Psoas muscle (tissue), 7 donors: ENCODE measurements at regions not wholly inside any gene's neighbourhood (a gene's known extent, or its start where the extent isn't known, plus 50 kb on each side); places are given as distances from the start of the nearest gene placed in this dataset.

ENCODE experiments used
- ATAC-seq, 4 donors: fragments of 200-7000 bp; cut with Tn5 transposase; one replicate each; pipeline ENCODE4 v1.9.1; 2020; ENCODE audit warnings: moderate library complexity in 3 of 4, mild to moderate bottlenecking in 2 of 4
- DNase-seq, 2 donors: peaks; one replicate each; pipeline ENCODE4 v3.0.0-alpha.2; 2020
- H3K27ac ChIP-seq: fragments of 200-600 bp; one replicate; pipeline ENCODE4 v1.8.0; 2022
- H3K27me3 ChIP-seq, 3 donors: fragments of 200-600 bp in 1 of 3; one replicate each; pipeline versions ENCODE4 v1.6.1 to v1.8.0; 2013 to 2022; ENCODE audit warnings: low read length in 2 of 3, mild to moderate bottlenecking in 2 of 3, moderate library complexity in 1 of 3; ENCODE audit not compliant: insufficient read depth in 3 of 3
- H3K36me3 ChIP-seq, 2 donors: fragments of 200-600 bp in 1 of 2; one replicate each; pipeline versions ENCODE4 v1.6.1 to v1.8.0; 2013 to 2022; ENCODE audit warnings: low read depth in 1 of 2, mild to moderate bottlenecking in 1 of 2, moderate library complexity in 1 of 2; ENCODE audit not compliant: insufficient read depth in 1 of 2
- H3K4me1 ChIP-seq: fragments of 200-600 bp; one replicate; pipeline ENCODE4 v1.8.0; 2022
- H3K4me3 ChIP-seq: fragments of 200-600 bp; one replicate; pipeline ENCODE4 v1.8.0; 2022; ENCODE audit warnings: mild to moderate bottlenecking
- H3K9me3 ChIP-seq: fragments of 200-600 bp; one replicate; pipeline ENCODE4 v1.8.0; 2022
- WGBS, 3 donors: extraction: QIAGEN DNeasy Blood & Tissue Kit; methylation state at CpG; one replicate each; pipeline versions ENCODE4 v1.1.6 to v1.1.7; 2013; 5-methylcytosine and 5-hydroxymethylcytosine counted together
- intact Hi-C, 2 donors: fragments of 100-400 bp; cut with DNase I; formaldehyde crosslinking; loops; one replicate each; pipeline versions ENCODE4 v1.11.0 to v1.14.2; 2022
- TF ChIP-seq, protein P1 (sequence below): fragments of 200-600 bp; IDR thresholded peaks from one replicate; pipeline ENCODE4 v1.8.0; 2022; ENCODE audit warnings: antibody characterized with exemption
- donor health status: healthy with polysubstance abuse.
- donor health status: DM: no; HTN: no; CAD: no; lungs with moderate emphysema.
- donor health status: Bipolar disorder and iron deficiency.
- donor health status: healthy.
- donor health status: DM: yes; HTN: yes; CAD: no.
- donor health status: DM: no; HTN: no; CAD: no.
- donor health status: DM: yes; HTN: yes; CAD: no.

DNA sequence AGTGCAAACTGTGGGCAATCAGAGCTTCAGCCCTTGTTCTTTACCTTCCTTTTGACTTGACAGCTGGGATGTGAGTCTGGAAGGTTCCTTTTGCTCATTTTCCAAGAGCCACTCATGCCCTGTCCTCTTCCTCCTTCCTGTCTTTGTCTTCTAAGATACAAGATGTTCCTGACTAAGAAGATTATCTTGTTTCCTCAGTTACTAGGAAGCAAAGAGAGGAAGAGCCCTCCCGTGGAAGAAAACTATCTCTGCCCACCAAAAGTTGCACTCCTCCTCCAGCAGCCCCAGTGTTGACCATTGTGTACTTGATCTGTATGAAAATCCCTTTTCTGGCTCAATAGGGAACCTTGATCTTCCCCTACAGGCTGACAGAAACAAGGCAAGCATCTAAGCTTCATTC lies 138.0 kb downstream of the C12orf75 start:
- Histone ChIP-seq H3K4me3 (no peak overlapping the region), H3K4me1 (no peaks in the 10 kb centered on the region), H3K36me3 (no peaks in the 10 kb centered on the region), H3K9me3 (no peaks in the 10 kb centered on the region), H3K27ac (no peak overlapping the region), H3K27me3 (no peaks in the 10 kb centered on the region)
- TF ChIP-seq, protein P1, sequence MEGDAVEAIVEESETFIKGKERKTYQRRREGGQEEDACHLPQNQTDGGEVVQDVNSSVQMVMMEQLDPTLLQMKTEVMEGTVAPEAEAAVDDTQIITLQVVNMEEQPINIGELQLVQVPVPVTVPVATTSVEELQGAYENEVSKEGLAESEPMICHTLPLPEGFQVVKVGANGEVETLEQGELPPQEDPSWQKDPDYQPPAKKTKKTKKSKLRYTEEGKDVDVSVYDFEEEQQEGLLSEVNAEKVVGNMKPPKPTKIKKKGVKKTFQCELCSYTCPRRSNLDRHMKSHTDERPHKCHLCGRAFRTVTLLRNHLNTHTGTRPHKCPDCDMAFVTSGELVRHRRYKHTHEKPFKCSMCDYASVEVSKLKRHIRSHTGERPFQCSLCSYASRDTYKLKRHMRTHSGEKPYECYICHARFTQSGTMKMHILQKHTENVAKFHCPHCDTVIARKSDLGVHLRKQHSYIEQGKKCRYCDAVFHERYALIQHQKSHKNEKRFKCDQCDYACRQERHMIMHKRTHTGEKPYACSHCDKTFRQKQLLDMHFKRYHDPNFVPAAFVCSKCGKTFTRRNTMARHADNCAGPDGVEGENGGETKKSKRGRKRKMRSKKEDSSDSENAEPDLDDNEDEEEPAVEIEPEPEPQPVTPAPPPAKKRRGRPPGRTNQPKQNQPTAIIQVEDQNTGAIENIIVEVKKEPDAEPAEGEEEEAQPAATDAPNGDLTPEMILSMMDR = no peak
- intact Hi-C loops = no loop called here
- DNase-seq = no peak
- no peak for ATAC-seq
- 35 to 62% (median 45%) methylated on average over 1 of the region's 1 CpG for WGBS, 3 donors

DNA sequence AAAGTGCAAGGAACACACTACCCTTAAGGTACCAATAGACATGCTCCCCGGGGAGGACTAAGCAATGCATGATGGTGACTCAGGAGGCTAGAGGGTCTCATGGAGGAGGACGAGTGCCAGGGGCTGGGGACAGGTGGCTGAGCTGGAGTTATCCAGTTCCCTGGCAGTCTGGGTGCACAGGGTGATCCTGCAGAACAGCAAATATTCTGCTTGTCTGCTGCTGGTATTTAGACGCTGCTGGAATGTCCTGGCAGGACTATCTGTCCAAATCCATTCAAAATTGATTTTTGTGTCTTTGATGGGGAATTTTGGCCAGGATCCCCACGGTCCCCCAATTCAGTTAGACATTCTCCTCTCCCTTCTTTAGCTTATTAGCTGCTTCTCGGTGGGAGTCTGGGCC lies 138.7 kb downstream of the C12orf75 start:
- H3K9me3 ChIP-seq = no peaks in the 10 kb centered on the region
- DNase-seq (no peak), ATAC-seq (no peak)
- H3K36me3 ChIP-seq = no peaks in the 10 kb centered on the region
- no peak overlapping the region for H3K4me3 ChIP-seq
- H3K27ac ChIP-seq = no peak overlapping the region
- H3K27me3 ChIP-seq = no peaks in the 10 kb centered on the region
- WGBS, 3 donors = 44 to 68% (median 52%) methylated on average over 5 of the region's 5 CpGs
- TF ChIP-seq, protein P1 = no peak
- no peaks in the 10 kb centered on the region for H3K4me1 ChIP-seq
- intact Hi-C loops = no loop called here

DNA sequence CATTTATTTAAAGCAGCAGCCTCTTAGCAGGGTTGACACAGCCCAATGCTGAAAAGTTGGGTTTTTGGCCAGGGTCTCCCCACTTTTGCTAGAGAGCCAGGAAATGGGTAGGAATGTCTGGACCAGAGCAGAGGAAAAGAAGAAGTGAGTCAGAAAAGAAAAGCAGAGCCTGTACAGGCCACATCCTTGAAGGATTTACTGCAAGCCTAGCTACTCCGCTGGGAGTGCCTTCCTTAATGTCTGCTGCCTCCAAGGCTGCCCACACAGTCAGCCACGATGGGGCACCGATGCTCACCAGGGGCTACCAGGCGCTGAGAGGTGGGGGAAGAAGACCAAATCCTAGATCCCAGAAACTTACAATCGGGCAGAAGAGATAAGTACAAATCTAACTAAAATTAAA lies 139.2 kb downstream of the C12orf75 start:
- TF ChIP-seq, protein P1 = no peak
- intact Hi-C loops = no loop called here
- ATAC-seq (no peak), DNase-seq (no peak)
- Histone ChIP-seq H3K36me3 (no peaks in the 10 kb centered on the region), H3K9me3 (no peaks in the 10 kb centered on the region), H3K27ac (no peak overlapping the region), H3K4me3 (no peak overlapping the region), H3K27me3 (no peaks in the 10 kb centered on the region), H3K4me1 (no peaks in the 10 kb centered on the region)
- 66 to 72% (median 71%) methylated on average over 5 of the region's 5 CpGs for WGBS, 3 donors

GRCh38 chr12:105470102-105470501 lies 139.6 kb downstream of the C12orf75 start:
- no peak overlapping the region for H3K4me3 ChIP-seq
- TF ChIP-seq, protein P1 = no peak
- ATAC-seq = no peak
- H3K9me3 ChIP-seq = no peaks in the 10 kb centered on the region
- intact Hi-C loops = no loop called here
- H3K36me3 ChIP-seq = no peaks in the 10 kb centered on the region
- H3K27me3 ChIP-seq = no peaks in the 10 kb centered on the region
- no peak overlapping the region for H3K27ac ChIP-seq
- WGBS, 3 donors = 80 to 93% (median 87%) methylated on average over 2 of the region's 2 CpGs
- H3K4me1 ChIP-seq = no peaks in the 10 kb centered on the region
- no peak for DNase-seq

- Histone ChIP-seq H3K4me3 (no peak overlapping the region), H3K27me3 (no peaks in the 10 kb centered on the region), H3K36me3 (no peaks in the 10 kb centered on the region), H3K4me1 (no peaks in the 10 kb centered on the region), H3K27ac (no peak overlapping the region), H3K9me3 (no peaks in the 10 kb centered on the region)
- TF ChIP-seq, protein P1 = no peak
- DNase-seq (no peak), ATAC-seq (no peak)
- intact Hi-C loops = no loop called here
- WGBS, 3 donors = 82 to 93% (median 92%) methylated on average over 2 of the region's 2 CpGs
These were observed 140.1 kb downstream of the C12orf75 start for GRCh38 chr12:105470601-105471000.
